ENCODE measurements at regions not wholly inside any gene's neighbourhood (a gene's known extent, or its start where the extent isn't known, plus 50 kb on each side); places are given as distances from the start of the nearest gene placed in this dataset.

GRCh38 chr18:62458868-62459716 lies 63.7 kb upstream of the ZCCHC2 start:
- TF ChIP-seq CTCF (IDR thresholded peaks at IDR 0.05), result no peak
- TF ChIP-seq POLR2A (IDR thresholded peaks at IDR 0.05), result no peak
